ENCODE measurements at regions not wholly inside any gene's neighbourhood (a gene's known extent, or its start where the extent isn't known, plus 50 kb on each side); places are given as distances from the start of the nearest gene placed in this dataset.
A peak's percentile ranks its signal among the peaks of the same experiment; 100 is the strongest.
"Not testable (repeated sequence)": the region's sequence is repeated elsewhere in the genome, so short reads cannot be mapped to it uniquely, and the experiment has no call there.

- DNase-seq (ENCODE audit: low read depth in 2 of 2): no peak
These were observed 111.7 kb upstream of the KLHL14 start for GRCh38 chr18:32884543-32884942.

DNA sequence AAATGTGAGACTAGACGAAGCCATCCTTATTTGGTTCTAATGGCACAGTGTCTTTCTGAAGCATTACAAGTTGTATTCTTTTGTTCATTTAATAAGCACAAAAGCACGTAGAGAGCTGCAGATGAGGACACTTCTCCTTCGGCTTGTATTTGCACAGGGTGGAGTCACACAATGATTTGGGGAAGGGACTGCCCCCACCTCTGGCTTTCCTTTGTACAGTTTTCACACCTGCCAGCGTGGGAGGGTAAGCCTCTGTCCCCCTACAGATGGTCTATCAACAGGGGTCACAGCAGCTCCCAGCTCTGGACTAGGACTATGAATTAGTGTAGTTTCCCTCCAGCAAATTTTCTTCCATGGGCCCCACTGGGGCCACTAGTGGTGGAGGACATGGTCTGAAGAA lies 108.2 kb upstream of the KLHL14 start:
- no peak for DNase-seq (ENCODE audit: low read depth in 2 of 2)

GRCh38 chr18:32879497-32879896 lies 106.7 kb upstream of the KLHL14 start:
- no peak for DNase-seq (ENCODE audit: low read depth in 2 of 2)

DNA sequence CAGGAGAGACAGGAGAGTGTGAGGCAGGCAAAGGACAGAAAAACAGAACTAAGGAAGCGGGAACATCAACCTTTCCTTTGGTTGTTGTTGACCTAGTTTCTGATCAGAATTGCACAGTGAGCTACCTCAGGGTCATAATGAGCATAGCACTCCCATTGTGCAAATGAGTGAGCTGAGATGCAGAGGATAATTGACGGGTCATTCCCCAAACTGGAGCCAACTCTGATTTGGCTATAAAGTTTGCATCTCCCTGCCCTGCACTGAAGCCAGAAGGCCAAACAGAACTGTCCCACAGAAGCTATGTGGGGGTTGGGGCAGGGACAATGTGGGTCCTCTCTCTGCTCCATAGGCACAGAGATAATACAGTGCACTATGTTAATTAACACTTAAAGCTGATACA lies 105.6 kb upstream of the KLHL14 start:
- DNase-seq (ENCODE audit: low read depth in 2 of 2): no peak

GRCh38 chr18:32877371-32877770 lies 104.5 kb upstream of the KLHL14 start:
- no peak for DNase-seq (ENCODE audit: low read depth in 2 of 2)

DNA sequence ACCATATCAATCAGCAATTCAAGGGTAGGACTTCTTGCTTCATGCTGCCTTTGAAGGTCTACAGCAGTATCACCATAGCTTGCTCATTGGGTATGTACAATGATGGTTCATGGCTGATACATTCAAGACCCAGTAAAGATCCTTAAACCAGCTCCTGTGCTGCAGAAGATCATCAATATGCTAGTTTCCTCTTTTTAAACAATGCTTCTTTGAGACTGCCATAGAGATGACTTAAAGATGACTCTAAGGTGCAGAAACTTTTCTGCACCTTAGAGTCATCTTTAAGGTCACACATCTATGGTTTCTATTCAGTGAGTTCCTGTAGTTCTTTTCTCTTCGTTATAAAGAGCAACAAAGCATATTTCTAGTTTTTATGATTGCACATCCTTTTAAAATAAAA lies 102.8 kb upstream of the KLHL14 start:
- no peak for DNase-seq (ENCODE audit: low read depth in 2 of 2)

DNA sequence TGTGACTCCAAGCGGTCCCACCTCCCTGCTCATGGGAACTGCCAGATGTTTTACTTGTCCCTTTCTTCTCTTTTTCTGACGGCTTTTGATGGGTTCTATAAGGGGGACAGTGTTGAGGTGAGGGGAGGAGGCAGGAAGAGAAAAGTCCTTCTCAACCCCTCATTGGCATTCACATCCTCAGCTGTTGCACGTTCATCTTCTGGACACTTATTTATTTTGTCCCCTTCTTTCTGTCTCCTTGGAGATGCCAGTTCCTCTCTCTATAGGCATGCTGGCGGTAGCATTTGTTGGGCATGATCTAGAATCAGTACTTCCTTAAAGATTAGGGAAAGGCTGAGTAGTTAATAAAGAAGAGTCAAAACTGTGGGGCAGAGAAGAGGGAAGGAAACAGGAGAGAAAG lies 99.0 kb upstream of the KLHL14 start:
- DNase-seq (ENCODE audit: low read depth in 2 of 2): no peak

GRCh38 chr18:32870611-32871010 lies 97.8 kb upstream of the KLHL14 start:
- DNase-seq (ENCODE audit: low read depth in 2 of 2): no peak

DNA sequence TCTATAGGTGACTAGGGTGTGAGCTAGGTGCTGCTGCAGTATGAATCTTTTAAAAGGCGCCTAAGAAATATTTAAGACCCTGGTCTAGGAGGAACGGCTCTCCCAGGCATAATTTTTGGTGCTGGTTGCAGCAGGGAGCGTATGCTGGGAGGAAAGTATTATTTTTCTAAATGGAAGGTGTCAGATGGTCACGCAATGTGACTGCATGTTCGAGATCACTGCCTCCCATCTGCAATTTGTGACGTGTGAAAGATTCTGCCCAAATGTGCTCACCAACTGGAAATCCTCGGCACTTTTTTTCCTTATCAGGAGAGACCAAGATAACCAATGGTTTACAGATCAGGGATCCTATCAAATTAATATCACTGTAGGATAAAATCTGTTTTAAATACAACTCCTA lies 95.6 kb upstream of the KLHL14 start:
- no peak for DNase-seq (ENCODE audit: low read depth in 2 of 2)

- no peak for DNase-seq (ENCODE audit: low read depth in 2 of 2)
These were observed 95.1 kb upstream of the KLHL14 start for GRCh38 chr18:32867936-32868335.

DNA sequence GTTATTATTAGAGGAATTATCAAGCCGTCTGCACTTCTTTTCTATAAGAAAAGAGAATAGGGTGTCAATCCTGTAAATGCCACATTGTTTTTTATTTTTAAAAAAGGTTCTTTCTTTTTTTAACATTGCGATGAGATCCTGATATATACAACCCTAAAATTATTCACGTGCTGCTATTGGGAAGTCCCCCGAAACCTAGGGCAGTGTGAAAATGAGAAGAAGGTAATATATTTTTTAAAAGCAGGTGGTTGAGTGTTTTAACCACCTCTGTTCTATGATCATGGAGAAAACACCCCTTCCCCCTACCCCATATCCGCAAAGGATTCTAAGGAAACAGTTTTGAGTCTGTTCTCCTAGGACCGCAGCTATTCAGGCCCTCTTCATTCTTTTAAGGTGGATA lies 94.5 kb upstream of the KLHL14 start:
- no peak for DNase-seq (ENCODE audit: low read depth in 2 of 2)

DNA sequence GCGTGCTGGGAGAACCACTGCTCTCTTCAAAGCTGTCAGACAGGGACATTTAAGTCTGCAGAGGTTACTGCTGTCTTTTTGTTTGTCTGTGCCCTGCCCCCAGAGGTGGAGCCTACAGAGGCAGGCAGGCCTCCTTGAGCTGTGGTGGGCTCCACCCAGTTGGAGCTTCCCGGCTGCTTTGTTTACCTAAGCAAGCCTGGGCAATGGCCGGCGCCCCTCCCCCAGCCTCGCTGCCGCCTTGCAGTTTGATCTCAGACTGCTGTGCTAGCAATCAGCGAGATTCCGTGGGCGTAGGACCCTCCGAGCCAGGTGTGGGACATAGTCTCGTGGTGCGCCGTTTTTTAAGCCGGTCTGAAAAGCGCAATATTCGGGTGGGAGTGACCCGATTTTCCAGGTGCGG lies 89.2 kb upstream of the KLHL14 start:
- not testable (repeated sequence) for DNase-seq (ENCODE audit: low read depth in 2 of 2)

- no peak for DNase-seq (ENCODE audit: low read depth in 2 of 2)
These were observed 79.1 kb upstream of the KLHL14 start for GRCh38 chr18:32851936-32852335.

DNA sequence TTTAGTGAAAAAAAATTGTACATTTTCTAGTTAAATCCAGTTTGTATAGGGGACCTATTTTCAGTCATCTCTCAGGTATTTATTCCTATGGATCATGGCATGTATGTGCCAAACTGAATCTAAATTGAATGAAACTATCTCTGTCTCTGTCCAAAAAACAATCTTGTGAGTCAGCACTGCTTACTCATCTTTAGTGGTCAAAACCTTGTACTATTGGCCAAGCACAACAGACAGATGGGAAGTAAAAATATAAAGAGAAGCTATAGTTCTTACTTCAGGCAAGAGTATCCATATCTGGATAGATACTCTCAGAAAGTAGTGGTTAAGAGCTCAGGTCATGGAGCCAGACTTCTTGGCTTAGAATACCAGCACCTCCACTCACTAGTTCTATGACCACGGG lies 76.0 kb upstream of the KLHL14 start:
- DNase-seq (ENCODE audit: low read depth in 2 of 2): peak; percentile 1 to 4

GRCh38 chr18:32847691-32848090 lies 74.9 kb upstream of the KLHL14 start:
- DNase-seq (ENCODE audit: low read depth in 2 of 2): no peak

DNA sequence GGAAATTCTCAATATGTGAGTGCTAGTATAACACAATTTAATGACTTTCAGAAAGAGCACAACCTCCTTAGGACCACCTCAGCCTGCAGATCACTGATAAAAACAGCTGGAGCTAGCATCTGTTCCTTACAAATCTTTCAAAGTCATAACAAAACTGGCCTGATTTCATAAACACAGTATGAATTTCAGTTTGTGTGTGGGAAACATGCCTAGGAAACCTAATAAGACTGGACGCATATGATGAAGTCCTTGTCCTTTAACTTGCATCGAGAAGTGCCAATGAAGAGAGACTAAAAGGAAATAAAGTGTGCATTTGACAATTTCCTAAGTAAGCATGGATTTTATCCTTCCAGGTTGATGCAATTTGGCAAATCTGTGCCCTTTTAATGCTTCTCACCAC lies 74.1 kb upstream of the KLHL14 start:
- DNase-seq (ENCODE audit: low read depth in 2 of 2): no peak

GRCh38 chr18:32840962-32841361 lies 68.1 kb upstream of the KLHL14 start:
- no peak for DNase-seq (ENCODE audit: low read depth in 2 of 2)

GRCh38 chr18:32835951-32836350 lies 63.1 kb upstream of the KLHL14 start:
- no peak for DNase-seq (ENCODE audit: low read depth in 2 of 2)

- DNase-seq (ENCODE audit: low read depth in 2 of 2): no peak
These were observed 59.0 kb upstream of the KLHL14 start for GRCh38 chr18:32831781-32832180.

DNA sequence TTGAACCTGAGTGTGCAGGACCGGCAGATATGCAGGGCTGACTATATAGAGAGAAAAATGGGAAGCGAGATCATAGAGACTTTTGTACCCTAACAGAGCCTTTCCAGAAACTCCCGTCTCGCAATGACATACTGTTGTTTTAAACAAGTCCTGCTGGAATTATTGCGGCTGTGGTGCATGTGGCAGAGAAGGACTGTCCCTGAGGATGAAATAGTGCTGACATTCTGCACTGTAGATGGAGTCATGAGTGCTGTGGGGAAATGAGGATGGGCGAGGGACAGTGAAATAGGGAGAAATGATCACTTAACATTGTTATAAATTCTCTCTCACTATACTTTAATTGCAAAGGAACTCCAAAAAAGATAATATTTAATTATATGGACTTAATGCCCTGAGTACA lies 50.4 kb upstream of the KLHL14 start:
- no peak for DNase-seq (ENCODE audit: low read depth in 2 of 2)

Measured in fibroblast of skin of left biceps (primary cell).